ENCODE measurements at regions not wholly inside any gene's neighbourhood (a gene's known extent, or its start where the extent isn't known, plus 50 kb on each side); places are given as distances from the start of the nearest gene placed in this dataset.
A peak's percentile ranks its signal among the peaks of the same experiment; 100 is the strongest.
"Not testable (repeated sequence)": the region's sequence is repeated elsewhere in the genome, so short reads cannot be mapped to it uniquely, and the experiment has no call there.

DNA sequence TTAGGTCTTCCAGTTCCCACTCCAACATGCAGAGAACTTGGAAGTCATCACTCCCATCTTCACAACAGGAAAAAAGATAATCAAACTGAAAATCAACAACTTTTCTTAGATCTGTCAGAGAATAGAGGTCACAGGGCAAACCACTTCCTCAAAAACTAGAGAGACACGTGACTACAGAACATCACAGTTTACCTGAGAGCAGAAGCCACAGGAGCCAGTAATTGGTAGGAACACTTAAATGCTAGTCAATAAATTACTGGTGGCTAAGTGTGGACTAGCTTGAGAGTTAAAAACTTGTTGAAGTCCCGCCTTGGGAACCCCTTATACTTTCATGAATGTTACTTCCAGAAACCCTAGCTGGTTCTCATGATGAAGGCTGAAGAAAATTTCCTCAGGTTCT lies 81.1 kb downstream of the THSD1 start:
- DNase-seq = not testable (repeated sequence)

GRCh38 chr13:52319876-52320275 lies 86.1 kb downstream of the THSD1 start:
- no peak for DNase-seq

DNA sequence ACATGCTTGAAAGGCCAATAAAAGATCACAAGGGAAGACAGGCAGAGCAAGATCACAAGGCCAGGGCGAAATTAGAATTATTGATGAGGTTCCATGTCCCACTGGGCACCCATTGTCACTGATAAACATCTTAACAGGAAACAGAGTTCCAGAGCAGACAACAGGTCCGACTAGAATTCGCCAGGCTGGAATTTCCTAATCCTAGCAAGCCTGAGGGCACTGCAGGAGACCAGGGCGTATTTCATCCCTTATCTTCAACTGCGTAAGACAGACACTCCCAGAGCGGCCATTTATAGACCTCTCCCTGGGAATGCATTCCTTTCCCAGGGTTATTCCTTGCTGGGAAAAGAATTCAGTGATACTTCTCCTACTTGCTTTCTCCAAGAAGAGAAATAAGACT lies 96.1 kb downstream of the THSD1 start:
- not testable (repeated sequence) for DNase-seq

GRCh38 chr13:52306336-52306735 lies 99.6 kb downstream of the THSD1 start:
- DNase-seq = not testable (repeated sequence)

- not testable (repeated sequence) for DNase-seq
Measured at GRCh38 chr13:52303098-52303497, 102.9 kb downstream of the THSD1 start.

DNA sequence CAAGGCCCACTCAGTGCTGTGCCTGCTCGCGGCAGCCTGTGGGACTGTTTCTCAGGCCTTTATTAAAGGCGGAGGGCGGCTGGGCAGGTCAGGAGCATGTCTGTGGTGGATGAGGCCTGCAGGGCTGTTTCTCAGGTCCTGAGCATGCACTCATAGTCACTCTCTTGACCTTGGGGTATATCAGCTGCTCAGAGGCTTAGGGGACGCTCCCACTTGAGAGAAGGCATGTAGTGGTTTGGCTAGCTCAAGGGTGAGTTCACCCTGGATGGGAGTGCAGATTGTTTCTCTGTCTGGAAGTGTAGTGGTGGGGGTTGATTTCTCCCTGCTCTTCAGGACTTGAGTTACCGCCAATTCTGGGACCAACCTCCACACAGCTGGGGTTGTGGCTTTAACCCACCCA lies 103.3 kb downstream of the THSD1 start:
- DNase-seq = not testable (repeated sequence)

GRCh38 chr13:52301810-52302400 lies 104.1 kb downstream of the THSD1 start:
- DNase-seq = not testable (repeated sequence)

DNA sequence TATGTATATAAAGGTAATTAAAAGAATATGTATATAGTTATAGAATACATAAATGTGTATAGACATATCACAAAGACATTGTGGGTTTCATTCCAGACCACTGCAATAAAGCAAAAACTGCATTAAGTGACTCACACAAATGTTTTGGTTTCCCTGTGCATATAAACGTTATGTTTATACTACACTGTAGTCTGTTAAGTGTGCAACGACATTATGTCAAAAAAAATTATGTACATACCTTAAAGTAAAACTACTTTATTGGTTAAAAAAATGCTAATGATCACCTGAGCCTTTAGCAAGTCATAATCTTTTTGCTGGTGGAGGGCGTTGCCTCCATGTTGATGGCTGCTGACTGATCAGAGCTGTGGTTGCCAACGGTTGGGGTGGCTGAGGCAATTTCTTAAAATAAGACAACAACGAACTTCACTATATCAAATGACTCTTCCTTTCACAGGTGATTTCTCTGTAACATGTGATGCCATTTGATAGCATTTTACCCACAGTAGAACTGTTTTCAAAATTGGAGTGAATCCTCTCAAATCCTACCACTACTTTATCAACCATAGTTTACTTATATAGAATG lies 107.8 kb downstream of the THSD1 start:
- not testable (repeated sequence) for DNase-seq

- not testable (repeated sequence) for DNase-seq
Measured at GRCh38 chr13:52288891-52289290, 117.1 kb downstream of the THSD1 start.

- DNase-seq = not testable (repeated sequence)
Measured at GRCh38 chr13:52281387-52281786, 122.0 kb upstream of the NEK3 start.

- DNase-seq = not testable (repeated sequence)
Measured at GRCh38 chr13:52279408-52279807, 120.0 kb upstream of the NEK3 start.

DNA sequence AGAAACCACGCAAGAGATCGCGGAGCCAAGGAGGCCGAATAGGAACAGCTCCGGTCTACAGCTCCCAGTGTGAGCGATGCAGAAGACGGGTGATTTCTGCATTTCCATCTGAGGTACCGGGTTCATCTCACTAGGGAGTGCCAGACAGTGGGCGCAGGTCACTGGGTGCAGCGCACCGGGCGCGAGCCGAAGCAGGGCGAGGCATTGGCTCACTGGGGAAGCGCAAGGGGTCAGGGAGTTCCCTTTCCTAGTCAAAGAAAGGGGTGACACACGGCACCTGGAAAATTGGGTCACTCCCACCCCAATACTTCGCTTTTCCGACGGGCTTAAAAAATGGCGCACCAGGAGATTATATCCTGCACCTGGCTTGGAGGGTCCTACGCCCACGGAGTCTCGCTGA lies 94.9 kb upstream of the NEK3 start:
- not testable (repeated sequence) for DNase-seq

GRCh38 chr13:52240752-52241151 lies 81.4 kb upstream of the NEK3 start:
- DNase-seq = not testable (repeated sequence)

DNA sequence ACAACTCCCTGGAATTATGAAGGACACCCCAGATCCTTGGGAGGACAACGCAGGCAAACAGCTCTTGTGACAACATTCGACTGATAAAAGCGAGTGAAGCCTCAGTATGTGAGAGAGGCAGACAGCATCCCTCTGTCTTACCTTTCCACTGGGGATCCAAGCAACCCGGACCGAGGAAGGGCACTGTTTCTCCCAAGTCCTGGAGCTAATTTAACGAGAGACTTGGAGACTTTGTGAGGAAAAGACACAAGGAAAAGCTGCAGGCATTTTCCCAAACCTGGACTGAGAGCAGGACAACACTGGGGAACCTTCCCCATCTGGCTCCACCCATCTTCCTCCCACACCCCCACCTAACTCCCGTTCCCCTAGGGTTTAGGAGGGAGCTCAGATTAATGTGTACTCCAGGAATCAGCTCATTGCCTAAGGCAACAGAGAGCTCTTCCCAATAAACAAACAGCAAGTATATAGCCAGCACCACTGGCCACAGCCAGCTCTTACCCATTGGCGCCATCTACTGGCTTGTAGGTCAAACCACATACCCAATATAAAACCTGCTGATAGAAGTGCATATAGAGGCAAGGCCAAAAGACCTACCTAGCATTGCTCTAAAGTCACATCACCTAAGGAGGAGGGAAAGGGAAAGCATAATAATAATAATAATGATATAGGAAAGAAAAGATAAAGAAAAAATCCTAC lies 76.7 kb upstream of the NEK3 start:
- peak in 36 of 56 donors; percentile 0 to 58 (median 12) for DNase-seq

- DNase-seq = not testable (repeated sequence)
Measured at GRCh38 chr13:52234928-52235327, 75.5 kb upstream of the NEK3 start.

GRCh38 chr13:52223063-52223462 lies 63.7 kb upstream of the NEK3 start:
- DNase-seq = not testable (repeated sequence)

DNA sequence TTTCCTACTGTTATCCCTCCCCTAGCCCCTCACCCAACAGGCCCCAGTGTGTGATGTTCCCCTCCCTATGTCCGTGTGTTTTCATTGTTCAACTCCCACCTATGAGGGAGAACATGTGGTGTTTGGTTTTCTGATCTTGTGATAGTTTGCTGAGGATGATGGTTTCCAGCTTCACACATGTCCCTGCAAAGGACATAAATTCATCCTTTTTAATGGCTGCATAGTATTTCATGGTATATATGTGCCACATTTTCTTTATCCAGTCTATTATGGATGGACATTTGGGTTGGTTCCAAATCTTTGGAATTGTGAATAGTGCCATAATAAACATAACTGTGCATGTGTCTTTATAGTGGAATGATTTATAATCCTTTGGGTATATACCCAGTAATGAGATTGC lies 54.5 kb upstream of the NEK3 start:
- not testable (repeated sequence) for DNase-seq

DNA sequence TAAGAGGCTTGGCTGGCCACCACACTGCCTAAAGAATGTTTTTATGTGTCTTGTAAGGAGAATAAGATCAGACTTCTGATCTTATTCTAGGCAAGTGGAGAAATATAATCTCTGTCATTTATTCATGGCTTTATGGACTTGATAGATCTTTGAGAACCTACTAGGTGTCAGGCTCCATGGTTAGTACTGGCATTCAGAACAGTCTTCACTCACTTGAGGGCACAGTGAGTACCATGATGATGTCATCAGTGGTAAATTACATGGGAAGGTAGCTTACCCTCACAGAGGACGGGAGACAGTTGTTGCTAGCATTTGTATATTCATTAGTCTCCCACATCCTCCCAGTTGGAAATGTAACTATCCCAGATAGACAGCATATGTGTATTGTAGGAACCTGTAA lies 53.5 kb upstream of the NEK3 start:
- not testable (repeated sequence) for DNase-seq

DNA sequence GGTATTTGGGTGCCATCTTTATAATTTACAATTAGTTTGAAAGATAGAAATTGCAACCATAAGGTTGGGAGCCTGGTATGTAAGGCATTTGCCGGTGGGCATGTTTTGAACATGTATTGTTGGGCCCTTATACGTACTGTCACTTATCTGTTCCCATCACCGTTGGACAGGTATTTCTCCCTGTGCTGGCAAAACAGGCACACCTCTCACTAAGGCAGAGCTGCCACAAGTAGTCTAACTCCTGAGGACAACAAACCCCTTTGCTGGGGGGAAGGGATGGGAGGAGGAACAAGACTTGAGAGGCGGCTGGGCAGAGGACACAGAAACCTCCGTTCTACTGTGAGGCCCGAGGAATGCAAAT lies 52.0 kb upstream of the NEK3 start:
- not testable (repeated sequence) for DNase-seq

- not testable (repeated sequence) for DNase-seq
Measured at GRCh38 chr13:52210564-52211415, 51.4 kb upstream of the NEK3 start.

Data from amygdala (tissue), 56 donors.